Hematopoietic multipotent progenitor cell treated with erythropoietin and hydrocortisone succinate and interleukin-3 and kit ligand, for 15 days (in vitro differentiated cells): ENCODE measurements at regions not wholly inside any gene's neighbourhood (a gene's known extent, or its start where the extent isn't known, plus 50 kb on each side); places are given as distances from the start of the nearest gene placed in this dataset.

ENCODE experiments used
- DNase-seq: peaks from one replicate; pipeline ENCODE4 v3.0.0-alpha.2; 2015; ENCODE audit warnings: low spot score

DNA sequence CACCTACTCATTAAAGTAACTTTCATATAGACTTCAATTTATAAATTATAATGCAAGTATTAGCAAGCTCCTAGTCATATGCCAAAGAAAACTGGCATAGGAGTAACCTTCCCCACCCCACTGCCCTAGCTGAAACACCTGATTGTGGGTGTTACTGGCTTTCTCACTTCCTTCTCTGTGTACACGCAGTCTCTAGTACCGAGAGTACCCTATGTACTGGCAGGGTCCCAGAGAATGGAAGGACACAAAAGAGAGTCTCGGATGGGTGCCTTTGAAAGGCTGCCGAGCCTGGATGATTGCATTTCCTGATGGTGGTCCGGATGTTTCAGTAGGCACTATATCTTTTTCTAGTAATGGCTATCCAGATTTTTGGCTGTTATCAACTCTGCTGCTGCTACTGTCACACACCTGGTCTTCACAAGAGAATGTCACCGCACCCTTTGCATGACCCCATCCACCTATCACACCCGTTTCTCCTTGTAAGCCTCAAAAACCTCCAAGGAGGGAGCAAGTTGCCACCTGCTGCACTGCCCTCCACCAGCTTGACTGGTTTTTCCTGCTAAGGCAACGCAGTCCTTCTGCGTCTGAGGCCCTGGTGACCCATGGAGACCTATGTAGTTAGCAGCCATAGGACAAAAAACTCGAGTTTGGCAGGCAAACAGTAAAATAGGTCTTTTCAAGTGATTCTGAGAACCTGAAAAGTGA is 53.8 kb upstream of the CLINT1 start:
- DNase-seq = no peak

DNA sequence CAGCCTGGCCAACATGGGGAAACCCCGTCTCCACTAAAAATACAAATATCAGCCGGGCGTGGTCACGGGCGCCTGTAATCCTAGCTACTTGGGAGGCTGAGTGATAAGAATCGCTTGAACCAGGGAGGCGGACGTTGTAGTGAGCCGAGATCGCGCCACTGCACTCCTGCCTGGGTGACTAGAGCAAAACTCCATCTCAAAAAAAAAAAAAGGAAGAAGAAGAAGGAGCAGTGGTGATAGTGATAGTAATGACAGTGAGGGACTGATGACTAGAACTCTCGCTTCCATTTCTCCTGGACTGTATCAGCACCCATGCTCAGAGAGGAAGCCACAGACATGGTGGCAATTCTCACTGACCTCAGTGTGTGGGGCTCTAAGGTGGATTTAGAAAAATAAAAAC is 52.6 kb upstream of the CLINT1 start:
- no peak for DNase-seq
